Neural progenitor cell (in vitro differentiated cells): ENCODE measurements at regions not wholly inside any gene's neighbourhood (a gene's known extent, or its start where the extent isn't known, plus 50 kb on each side); places are given as distances from the start of the nearest gene placed in this dataset.

Experiments used
- DNase-seq: peaks from one replicate; pipeline ENCODE4 v3.0.0-alpha.2; 2016; ENCODE audit warnings: low spot score
- H2AFZ ChIP-seq: fragments of 200-600 bp; sonication (generic); replicated peaks from 2 replicates; pipeline ENCODE4 v1.6.1; 2016; ENCODE audit warnings: antibody characterized with exemption
- H3F3A ChIP-seq: fragments of 200-600 bp; sonication (generic); 2 replicates; pipeline ENCODE4 v1.6.1; 2016; ENCODE audit warnings: antibody characterized with exemption, low read depth
- H3K27ac ChIP-seq: fragments of 200-600 bp; sonication (generic); 2 replicates; pipeline ENCODE4 v1.5.1; 2016; ENCODE audit warnings: mild to moderate bottlenecking
- H3K27me3 ChIP-seq: fragments of 200-600 bp; sonication (generic); 2 replicates; pipeline ENCODE4 v1.6.1; 2016; ENCODE audit warnings: mild to moderate bottlenecking, moderate library complexity
- H3K36me3 ChIP-seq: fragments of 200-600 bp; sonication (generic); 2 replicates; pipeline ENCODE4 v1.5.1; 2016
- H3K4me1 ChIP-seq: fragments of 200-600 bp; sonication (generic); 2 replicates; pipeline ENCODE4 v1.6.1; 2016; ENCODE audit warnings: mixed run types
- H3K4me2 ChIP-seq: fragments of 200-600 bp; sonication (generic); 2 replicates; pipeline ENCODE4 v1.6.1; 2016
- H3K4me3 ChIP-seq: fragments of 200-600 bp; sonication (generic); 2 replicates; pipeline ENCODE4 v1.5.1; 2016
- H3K79me2 ChIP-seq: fragments of 200-600 bp; sonication (generic); 2 replicates; pipeline ENCODE4 v1.6.1; 2016; ENCODE audit warnings: low read depth
- H3K9ac ChIP-seq: fragments of 200-600 bp; sonication (generic); 2 replicates; pipeline ENCODE4 v1.6.1; 2016
- H3K9me3 ChIP-seq: fragments of 200-600 bp; sonication (generic); 2 replicates; pipeline ENCODE4 v1.5.1; 2016; ENCODE audit warnings: low read depth
- H4K20me1 ChIP-seq: fragments of 200-600 bp; sonication (generic); 2 replicates; pipeline ENCODE4 v1.6.1; 2016; ENCODE audit warnings: low read depth
- H3K27ac Mint-ChIP-seq: 3 replicates; pipeline ENCODE4 v1.8.0; 2021; ENCODE audit warnings: mixed read lengths
- H3K27me3 Mint-ChIP-seq: 2 replicates; pipeline ENCODE4 v1.8.0; 2022; ENCODE audit warnings: low read depth, mild to moderate bottlenecking, inconsistent platforms, moderate library complexity, mixed read lengths; ENCODE audit not compliant: insufficient read depth
- H3K36me3 Mint-ChIP-seq: 3 replicates; pipeline ENCODE4 v1.8.0; 2021; ENCODE audit warnings: mixed read lengths
- H3K4me1 Mint-ChIP-seq: 3 replicates; pipeline ENCODE4 v1.8.0; 2021; ENCODE audit warnings: mixed read lengths
- H3K4me3 Mint-ChIP-seq: 3 replicates; pipeline ENCODE4 v1.8.0; 2021; ENCODE audit warnings: mild to moderate bottlenecking, moderate library complexity, mixed read lengths
- H3K9me3 Mint-ChIP-seq: 3 replicates; pipeline ENCODE4 v1.8.0; 2020; ENCODE audit warnings: mixed read lengths
- EZH2 ChIP-seq: fragments of 200-600 bp; sonication (generic); IDR thresholded peaks from 2 replicates; pipeline ENCODE4 v1.6.1; 2017; ENCODE audit warnings: antibody characterized with exemption, mild to moderate bottlenecking, moderate library complexity
- EZH2phosphoT487 ChIP-seq: fragments of 200-600 bp; sonication (generic); IDR thresholded peaks from 2 replicates; pipeline ENCODE4 v1.6.1; 2017; ENCODE audit warnings: antibody characterized with exemption
- TF ChIP-seq, protein P1 (sequence below): fragments of 200-600 bp; sonication (generic); IDR thresholded peaks from 2 replicates; pipeline ENCODE4 v1.5.1; 2017; ENCODE audit warnings: antibody characterized with exemption, mild to moderate bottlenecking

DNA sequence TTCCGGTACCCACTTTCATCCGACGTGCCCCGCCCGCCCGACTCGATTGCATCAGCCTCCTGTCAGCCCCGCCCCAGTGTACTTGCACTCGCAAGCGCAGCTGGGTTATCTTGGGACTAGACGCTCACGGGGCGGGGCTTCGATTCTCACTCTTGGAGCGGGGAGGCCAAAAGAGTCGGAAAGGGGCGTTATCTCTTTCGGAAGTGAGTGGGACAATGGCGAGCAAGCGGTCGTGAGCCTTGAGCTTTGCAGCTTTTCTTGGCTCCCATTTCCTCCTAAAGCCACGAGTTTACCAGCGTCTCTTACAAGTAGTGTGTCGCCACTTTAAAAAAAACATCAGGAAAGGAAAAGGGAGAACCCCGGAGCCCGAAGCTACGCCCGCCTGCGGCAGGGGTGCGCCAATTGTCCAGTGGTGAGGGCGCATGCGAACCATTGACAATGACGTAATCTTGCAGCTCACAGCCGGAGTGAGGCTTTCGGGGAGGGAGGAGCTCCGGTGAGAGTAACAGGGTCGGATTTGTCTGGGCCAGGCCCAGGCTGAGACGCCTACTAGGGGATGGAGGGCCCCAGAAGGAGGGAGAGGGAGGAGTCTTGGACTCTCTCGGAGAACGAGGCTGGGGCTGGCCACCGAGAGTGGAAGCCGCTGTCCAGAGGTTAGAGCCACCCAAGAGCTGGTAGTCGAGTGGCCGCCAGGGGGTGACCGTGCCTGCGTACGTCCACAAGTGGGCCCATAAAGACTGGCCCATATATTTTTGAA, 109.5 kb downstream of the GNL3L start:
- Histone ChIP-seq H3K4me3 (peak overlapping the region; percentile 67), H4K20me1 (no peaks in the 10 kb centered on the region), H3K36me3 (no peaks in the 10 kb centered on the region), H3K9ac (peak overlapping the region; percentile 86), H3K9me3 (peaks cover 9% of the 10 kb centered on the region), H3K79me2 (no peaks in the 10 kb centered on the region), H3K27me3 (no peaks in the 10 kb centered on the region), H3K4me2 (peak overlapping the region; percentile 66), H3K27ac (peak overlapping the region; percentile 99), H2AFZ (peak overlapping the region; percentile 63), H3F3A (peaks cover 16% of the 10 kb centered on the region), H3K4me1 (peaks cover 7% of the 10 kb centered on the region)
- DNase-seq = peak; percentile 96
- peaks cover 3% of the 10 kb centered on the region for H3K36me3 Mint-ChIP-seq
- peaks cover 12% of the 10 kb centered on the region for H3K9me3 Mint-ChIP-seq
- TF ChIP-seq, protein P1, sequence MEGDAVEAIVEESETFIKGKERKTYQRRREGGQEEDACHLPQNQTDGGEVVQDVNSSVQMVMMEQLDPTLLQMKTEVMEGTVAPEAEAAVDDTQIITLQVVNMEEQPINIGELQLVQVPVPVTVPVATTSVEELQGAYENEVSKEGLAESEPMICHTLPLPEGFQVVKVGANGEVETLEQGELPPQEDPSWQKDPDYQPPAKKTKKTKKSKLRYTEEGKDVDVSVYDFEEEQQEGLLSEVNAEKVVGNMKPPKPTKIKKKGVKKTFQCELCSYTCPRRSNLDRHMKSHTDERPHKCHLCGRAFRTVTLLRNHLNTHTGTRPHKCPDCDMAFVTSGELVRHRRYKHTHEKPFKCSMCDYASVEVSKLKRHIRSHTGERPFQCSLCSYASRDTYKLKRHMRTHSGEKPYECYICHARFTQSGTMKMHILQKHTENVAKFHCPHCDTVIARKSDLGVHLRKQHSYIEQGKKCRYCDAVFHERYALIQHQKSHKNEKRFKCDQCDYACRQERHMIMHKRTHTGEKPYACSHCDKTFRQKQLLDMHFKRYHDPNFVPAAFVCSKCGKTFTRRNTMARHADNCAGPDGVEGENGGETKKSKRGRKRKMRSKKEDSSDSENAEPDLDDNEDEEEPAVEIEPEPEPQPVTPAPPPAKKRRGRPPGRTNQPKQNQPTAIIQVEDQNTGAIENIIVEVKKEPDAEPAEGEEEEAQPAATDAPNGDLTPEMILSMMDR = peak; percentile 65
- no peak for TF ChIP-seq EZH2phosphoT487
- peaks cover 11% of the 10 kb centered on the region for H3K4me1 Mint-ChIP-seq
- peaks cover 5% of the 10 kb centered on the region for H3K27me3 Mint-ChIP-seq
- peak overlapping the region; percentile 90 for H3K4me3 Mint-ChIP-seq
- peak overlapping the region; percentile 99 for H3K27ac Mint-ChIP-seq

GRCh38 chrX:54640103-54640690, 110.2 kb downstream of the GNL3L start:
- Mint-ChIP-seq H3K27me3 (peaks cover 5% of the 10 kb centered on the region), H3K36me3 (no peaks in the 10 kb centered on the region), H3K4me1 (peaks cover 11% of the 10 kb centered on the region), H3K9me3 (peaks cover 9% of the 10 kb centered on the region), H3K4me3 (peak overlapping the region; percentile 90), H3K27ac (peak overlapping the region; percentile 99)
- no peak overlapping the region for H3K9ac ChIP-seq
- peaks cover 16% of the 10 kb centered on the region for H3F3A ChIP-seq
- peaks cover 9% of the 10 kb centered on the region for H3K9me3 ChIP-seq
- no peak for TF ChIP-seq EZH2phosphoT487
- TF ChIP-seq, protein P1 = no peak
- TF ChIP-seq EZH2 = no peak
- peak overlapping the region; percentile 54 for H3K27ac ChIP-seq
- H3K27me3 ChIP-seq = no peaks in the 10 kb centered on the region
- no peaks in the 10 kb centered on the region for H3K36me3 ChIP-seq
- DNase-seq = no peak
- peaks cover 7% of the 10 kb centered on the region for H3K4me1 ChIP-seq
- peak overlapping the region; percentile 36 for H2AFZ ChIP-seq
- H4K20me1 ChIP-seq = no peaks in the 10 kb centered on the region
- H3K4me3 ChIP-seq = peak overlapping the region; percentile 67
- no peaks in the 10 kb centered on the region for H3K79me2 ChIP-seq
- H3K4me2 ChIP-seq = peak overlapping the region; percentile 66

GRCh38 chrX:54640736-54641135, 110.7 kb downstream of the GNL3L start:
- Histone ChIP-seq H3K4me1 (peaks cover 7% of the 10 kb centered on the region), H3K4me2 (no peak overlapping the region), H3K27ac (no peak overlapping the region), H3K9me3 (peaks cover 9% of the 10 kb centered on the region), H3K4me3 (no peak overlapping the region), H3K9ac (no peak overlapping the region), H4K20me1 (no peaks in the 10 kb centered on the region), H3F3A (peaks cover 16% of the 10 kb centered on the region), H2AFZ (no peak overlapping the region), H3K36me3 (no peaks in the 10 kb centered on the region), H3K27me3 (no peaks in the 10 kb centered on the region), H3K79me2 (no peaks in the 10 kb centered on the region)
- DNase-seq = no peak
- no peaks in the 10 kb centered on the region for H3K36me3 Mint-ChIP-seq
- peak overlapping the region; percentile 21 for H3K4me3 Mint-ChIP-seq
- H3K9me3 Mint-ChIP-seq = peaks cover 6% of the 10 kb centered on the region
- peaks cover 11% of the 10 kb centered on the region for H3K4me1 Mint-ChIP-seq
- H3K27me3 Mint-ChIP-seq = peaks cover 5% of the 10 kb centered on the region
- H3K27ac Mint-ChIP-seq = peak overlapping the region; percentile 87
- TF ChIP-seq EZH2 (no peak), EZH2phosphoT487 (no peak)
- TF ChIP-seq, protein P1 = no peak
